ENCODE measurements at regions not wholly inside any gene's neighbourhood (a gene's known extent, or its start where the extent isn't known, plus 50 kb on each side); places are given as distances from the start of the nearest gene placed in this dataset.

- H3K4me3 ChIP-seq, result no peak overlapping the region
- no peak overlapping the region for H3K27ac ChIP-seq
- no peaks in the 10 kb centered on the region for H3K4me1 ChIP-seq
- intact Hi-C loops (cut with DNase I), result no loop called here
- no peaks in the 10 kb centered on the region for H3K27me3 ChIP-seq (ENCODE audit: insufficient read depth in 3 of 3, low read length in 2 of 3)
- no peak for TF ChIP-seq CTCF (IDR thresholded peaks at IDR 0.05)
- WGBS, 3 donors, result 48 to 62% (median 59%) methylated on average over 3 of the region's 3 CpGs
- DNase-seq (no peak), ATAC-seq (no peak)
- peaks cover 2% of the 10 kb centered on the region for H3K9me3 ChIP-seq
- no peaks in the 10 kb centered on the region for H3K36me3 ChIP-seq (ENCODE audit: insufficient read depth in 1 of 2, low read depth in 1 of 2)
Measured at GRCh38 chr5:85441853-85442252, 1057.2 kb upstream of the EDIL3 start.

- 85 to 92% (median 86%) methylated on average over 4 of the region's 4 CpGs for WGBS, 3 donors
- Histone ChIP-seq H3K36me3 (ENCODE audit: insufficient read depth in 1 of 2, low read depth in 1 of 2) (no peaks in the 10 kb centered on the region), H3K4me1 (no peaks in the 10 kb centered on the region), H3K9me3 (no peaks in the 10 kb centered on the region), H3K27ac (no peak overlapping the region), H3K4me3 (no peak overlapping the region), H3K27me3 (ENCODE audit: insufficient read depth in 3 of 3, low read length in 2 of 3) (no peaks in the 10 kb centered on the region)
- no peak for ATAC-seq
- intact Hi-C loops (cut with DNase I), result no loop called here
- DNase-seq, result no peak
- no peak for TF ChIP-seq CTCF (IDR thresholded peaks at IDR 0.05)
Measured at GRCh38 chr5:85452322-85453025, 1067.8 kb upstream of the EDIL3 start.

GRCh38 chr5:85453026-85453349 is 1068.3 kb upstream of the EDIL3 start:
- no peaks in the 10 kb centered on the region for H3K4me1 ChIP-seq
- H3K36me3 ChIP-seq (ENCODE audit: insufficient read depth in 1 of 2, low read depth in 1 of 2), result no peaks in the 10 kb centered on the region
- no peaks in the 10 kb centered on the region for H3K27me3 ChIP-seq (ENCODE audit: insufficient read depth in 3 of 3, low read length in 2 of 3)
- H3K27ac ChIP-seq, result no peak overlapping the region
- intact Hi-C loops (cut with DNase I), result no loop called here
- no peak for TF ChIP-seq CTCF (IDR thresholded peaks at IDR 0.05)
- ATAC-seq (no peak), DNase-seq (no peak)
- no peak overlapping the region for H3K4me3 ChIP-seq
- no peaks in the 10 kb centered on the region for H3K9me3 ChIP-seq

- no peak for TF ChIP-seq CTCF (IDR thresholded peaks at IDR 0.05)
- no peaks in the 10 kb centered on the region for H3K4me1 ChIP-seq
- no peaks in the 10 kb centered on the region for H3K36me3 ChIP-seq (ENCODE audit: insufficient read depth in 1 of 2, low read depth in 1 of 2)
- no peaks in the 10 kb centered on the region for H3K27me3 ChIP-seq (ENCODE audit: insufficient read depth in 3 of 3, low read length in 2 of 3)
- intact Hi-C loops (cut with DNase I), result no loop called here
- no peak for DNase-seq
- 69 to 70% (median 69%) methylated on average over 2 of the region's 2 CpGs for WGBS, 3 donors
- no peaks in the 10 kb centered on the region for H3K9me3 ChIP-seq
- H3K27ac ChIP-seq, result no peak overlapping the region
- H3K4me3 ChIP-seq, result no peak overlapping the region
- ATAC-seq, result no peak
Measured at GRCh38 chr5:85458319-85458718, 1073.6 kb upstream of the EDIL3 start.

- intact Hi-C loops (cut with DNase I), result no loop called here
- Histone ChIP-seq H3K4me3 (no peak overlapping the region), H3K4me1 (no peaks in the 10 kb centered on the region), H3K27me3 (ENCODE audit: insufficient read depth in 3 of 3, low read length in 2 of 3) (no peaks in the 10 kb centered on the region), H3K27ac (no peak overlapping the region), H3K9me3 (no peaks in the 10 kb centered on the region), H3K36me3 (ENCODE audit: insufficient read depth in 1 of 2, low read depth in 1 of 2) (no peaks in the 10 kb centered on the region)
- DNase-seq, result no peak
- no peak for TF ChIP-seq CTCF (IDR thresholded peaks at IDR 0.05)
- 87 to 93% (median 88%) methylated on average over 1 of the region's 1 CpG for WGBS, 3 donors
- no peak for ATAC-seq
Measured at GRCh38 chr5:85462957-85463356, 1078.3 kb upstream of the EDIL3 start.

All from psoas muscle (tissue), 7 donors.